ENCODE measurements at regions not wholly inside any gene's neighbourhood (a gene's known extent, or its start where the extent isn't known, plus 50 kb on each side); places are given as distances from the start of the nearest gene placed in this dataset.

GRCh38 chr6:165976684-165977083 lies 191.0 kb downstream of the TBXT start:
- no peak for TF ChIP-seq CTCF (IDR thresholded peaks at IDR 0.05; ENCODE audit: low read depth, low read length)
- no peak for DNase-seq (ENCODE audit: extremely low read depth, low read depth)

GRCh38 chr6:165974817-165975216 lies 192.8 kb downstream of the TBXT start:
- TF ChIP-seq CTCF (IDR thresholded peaks at IDR 0.05; ENCODE audit: low read depth, low read length) = no peak

DNA sequence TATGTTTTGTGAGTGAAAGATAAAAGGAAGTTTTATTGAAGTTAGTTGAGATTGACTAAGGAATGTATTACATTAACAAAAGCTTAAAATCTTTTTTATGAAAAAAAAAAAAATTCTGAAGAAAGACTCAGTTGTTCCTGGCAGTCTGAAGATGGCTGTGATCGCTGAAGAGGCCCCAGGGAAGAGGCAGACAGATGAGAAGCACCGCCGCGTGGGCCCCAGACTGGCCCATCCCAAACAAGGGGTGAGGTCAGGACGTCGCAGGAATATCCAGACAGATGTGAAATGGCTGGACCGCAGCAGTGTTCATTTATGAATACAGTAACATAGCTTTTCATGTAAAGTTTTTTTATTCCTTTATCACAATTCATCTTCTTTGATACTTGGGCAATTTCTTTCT lies 194.2 kb downstream of the TBXT start:
- TF ChIP-seq CTCF (IDR thresholded peaks at IDR 0.05; ENCODE audit: low read depth, low read length) = no peak
- DNase-seq (ENCODE audit: extremely low read depth, low read depth) = no peak

More at GRCh38 chr6:165974817-165975216, 192.8 kb downstream of the TBXT start:
- no peak for DNase-seq (ENCODE audit: extremely low read depth, low read depth)

- TF ChIP-seq CTCF (IDR thresholded peaks at IDR 0.05; ENCODE audit: low read depth, low read length) = no peak
- no peak for DNase-seq (ENCODE audit: extremely low read depth, low read depth)
These were observed 195.4 kb downstream of the TBXT start for GRCh38 chr6:165972139-165972802.

DNA sequence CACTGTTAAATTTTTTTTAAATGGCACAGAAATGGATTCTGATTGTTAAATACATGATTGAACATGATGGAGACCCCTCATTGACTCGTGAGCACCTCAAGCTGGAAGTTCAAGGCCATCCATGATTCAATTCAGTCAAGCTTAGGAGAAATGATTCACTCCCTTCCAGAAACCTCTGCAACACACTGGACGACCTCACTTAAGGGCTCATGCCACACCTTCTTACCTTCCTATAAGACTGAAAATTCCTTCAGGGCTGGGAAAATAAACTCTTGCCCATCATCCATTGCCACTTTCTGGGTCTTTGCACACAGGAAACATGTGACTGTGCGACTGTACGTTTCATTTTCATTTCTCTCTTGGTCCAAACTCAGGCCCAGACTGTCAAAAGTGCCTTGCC lies 196.4 kb downstream of the TBXT start:
- no peak for TF ChIP-seq CTCF (IDR thresholded peaks at IDR 0.05; ENCODE audit: low read depth, low read length)
- no peak for DNase-seq (ENCODE audit: extremely low read depth, low read depth)

DNA sequence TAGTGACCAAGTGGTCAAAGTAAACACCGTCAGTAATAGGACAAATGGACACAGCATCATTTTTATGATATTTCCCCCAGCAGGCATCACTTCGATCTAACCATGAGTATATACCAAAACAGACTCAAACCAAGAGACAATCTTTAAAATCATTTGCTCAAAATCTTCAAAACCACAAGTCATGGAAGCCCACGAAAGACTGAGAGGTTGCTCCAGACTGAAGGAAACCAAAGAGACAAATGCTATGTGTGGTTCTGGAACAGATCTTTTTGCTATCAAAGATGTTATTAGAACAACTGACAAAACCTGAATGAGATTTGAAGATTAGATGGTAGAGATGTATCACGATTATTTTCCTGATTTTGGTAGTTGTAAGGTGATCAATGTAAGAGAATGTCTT lies 197.7 kb downstream of the TBXT start:
- no peak for DNase-seq (ENCODE audit: extremely low read depth, low read depth)
- TF ChIP-seq CTCF (IDR thresholded peaks at IDR 0.05; ENCODE audit: low read depth, low read length) = no peak

DNA sequence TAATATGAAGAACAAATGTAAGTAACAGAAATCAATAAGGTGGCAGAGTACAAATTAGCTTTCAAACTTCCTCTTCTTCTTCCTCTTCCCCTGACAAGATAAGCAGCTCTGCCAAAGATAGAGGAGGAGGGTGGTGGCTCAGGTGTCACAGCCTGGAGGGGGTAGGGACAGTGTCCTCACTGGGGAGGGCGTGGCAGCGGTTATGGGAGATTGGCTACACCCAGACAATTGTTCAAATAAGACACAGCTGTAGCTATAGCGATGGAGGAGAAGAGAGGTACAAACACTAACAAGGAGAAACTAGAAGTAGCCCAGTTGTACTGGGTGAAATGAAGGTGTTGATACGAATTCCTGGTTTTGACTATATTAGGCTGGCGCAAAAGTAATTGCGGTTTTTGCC lies 198.5 kb downstream of the TBXT start:
- no peak for TF ChIP-seq CTCF (IDR thresholded peaks at IDR 0.05; ENCODE audit: low read depth, low read length)
- no peak for DNase-seq (ENCODE audit: extremely low read depth, low read depth)
